Endothelial cell of umbilical vein (primary cell): ENCODE measurements at regions not wholly inside any gene's neighbourhood (a gene's known extent, or its start where the extent isn't known, plus 50 kb on each side); places are given as distances from the start of the nearest gene placed in this dataset.

ENCODE experiments used
- BruUV-seq: library from RNA; stranded (reverse); fragments of 400-500 nt; replicated peaks from 2 replicates; lab custom pipeline; 2021; lab: Mats Ljungman, UMichigan
- CTCF ChIA-PET: fragments of 300-600, 350-600 bp; sonication (Branson Sonifier 250); formaldehyde crosslinking; loops from one replicate; lab custom pipeline; 2021; ENCODE audit warnings: antibody characterized with exemption, inconsistent platforms; lab: Charles Lee
- POLR2A ChIA-PET: fragments of 300-600, 350-600 bp; sonication (Branson Sonifier 250); formaldehyde crosslinking; loops from one replicate; lab custom pipeline; 2021; ENCODE audit warnings: antibody characterized with exemption, inconsistent platforms; lab: Charles Lee
- DNase-seq: peaks from one replicate; pipeline ENCODE4 v3.0.0-alpha.2; 2011; ENCODE audit warnings: low read depth, low spot score
- FAIRE-seq: peaks from 2 replicates; lab custom pipeline; 2011; peaks lifted over from hg19 to GRCh38; lab: Jason Lieb, UNC
- H2AFZ ChIP-seq: 2 replicates; pipeline ENCODE4 v1.6.0; 2012; ENCODE audit warnings: low read depth, low read length, control low read depth, inconsistent platforms
- H3K27ac ChIP-seq: 2 replicates; pipeline ENCODE4 v1.5.1; 2011; ENCODE audit warnings: low read depth, mild to moderate bottlenecking, control low read depth, low read length, moderate library complexity; ENCODE audit not compliant: insufficient read depth
- H3K27me3 ChIP-seq, 2 experiments: 2 replicates each; pipeline versions ENCODE4 v1.6.0 to v1.6.1; 2011; ENCODE audit warnings: low read length in 2 of 2, mixed read lengths in 1 of 2; ENCODE audit not compliant: control insufficient read depth in 2 of 2, insufficient read depth in 2 of 2
- H3K36me3 ChIP-seq, 2 experiments: 2 replicates in 1 of 2; 3 replicates in 1 of 2; pipeline ENCODE4 v1.5.1; 2011; ENCODE audit warnings: low read length in 2 of 2, mild to moderate bottlenecking in 1 of 2, moderate library complexity in 1 of 2; ENCODE audit not compliant: control insufficient read depth in 2 of 2, insufficient read depth in 2 of 2; ENCODE audit errors: extremely low read depth in 1 of 2
- H3K4me1 ChIP-seq: 3 replicates; pipeline ENCODE4 v1.5.1; 2011; ENCODE audit warnings: mild to moderate bottlenecking, low read length; ENCODE audit not compliant: control insufficient read depth, insufficient read depth; ENCODE audit errors: extremely low read depth
- H3K4me2 ChIP-seq: 2 replicates; pipeline ENCODE4 v1.6.1; 2011; ENCODE audit warnings: low read length, control low read depth, mixed read lengths; ENCODE audit not compliant: insufficient read depth
- H3K4me3 ChIP-seq, 3 experiments: fragments of 200-600 bp in 1 of 3; sonication (generic), shearing (Covaris generic) in 1 of 3; replicated peaks in 1 of 3; 2 replicates each; pipeline ENCODE4 v1.5.1; 2011 to 2016; ENCODE audit warnings: control low read depth in 3 of 3, low read length in 3 of 3, mild to moderate bottlenecking in 2 of 3, inconsistent platforms in 1 of 3, low read depth in 1 of 3, moderate library complexity in 1 of 3; ENCODE audit not compliant: insufficient read depth in 1 of 3
- H3K79me2 ChIP-seq: 2 replicates; pipeline ENCODE4 v1.6.0; 2012; ENCODE audit warnings: low read length, inconsistent platforms; ENCODE audit not compliant: control insufficient read depth, insufficient read depth
- H3K9ac ChIP-seq: replicated peaks from 2 replicates; pipeline ENCODE3; 2011; ENCODE audit warnings: low read length, control low read depth; ENCODE audit not compliant: insufficient read depth; ENCODE audit errors: extremely low read depth
- H3K9me1 ChIP-seq: replicated peaks from 3 replicates; pipeline ENCODE4 v1.6.0; 2011; ENCODE audit warnings: mild to moderate bottlenecking, low read length; ENCODE audit not compliant: control insufficient read depth, insufficient read depth; ENCODE audit errors: extremely low read depth
- H3K9me3 ChIP-seq: replicated peaks from 2 replicates; pipeline ENCODE4 v1.5.1; 2012; ENCODE audit warnings: low read length, inconsistent platforms; ENCODE audit not compliant: control insufficient read depth, insufficient read depth
- H4K20me1 ChIP-seq: replicated peaks from 2 replicates; pipeline ENCODE3; 2011; ENCODE audit warnings: mild to moderate bottlenecking, low read length; ENCODE audit not compliant: control insufficient read depth, insufficient read depth; ENCODE audit errors: extremely low read depth
- CTCF ChIP-seq, 2 donors: IDR thresholded peaks; 1 replicate in 1 of 2; 2 replicates in 1 of 2; pipeline ENCODE4 v1.5.1; 2011; ENCODE audit warnings: low read length in 2 of 2, mild to moderate bottlenecking in 2 of 2, moderate library complexity in 2 of 2, control low read depth in 1 of 2, inconsistent platforms in 1 of 2, low read depth in 1 of 2; ENCODE audit not compliant: insufficient read depth in 1 of 2; ENCODE audit errors: extremely low read depth in 1 of 2
- EZH2 ChIP-seq: IDR thresholded peaks from 2 replicates; pipeline ENCODE4 v1.6.1; 2012; ENCODE audit warnings: borderline replicate concordance, low read depth, mild to moderate bottlenecking, moderate library complexity, low read length, inconsistent platforms; ENCODE audit not compliant: severe bottlenecking
- FOS ChIP-seq: IDR thresholded peaks from 2 replicates; pipeline ENCODE4 v1.6.1; 2011; ENCODE audit warnings: mild to moderate bottlenecking, low read length, moderate library complexity, borderline replicate concordance; ENCODE audit not compliant: insufficient read depth
- GATA2 ChIP-seq: IDR thresholded peaks from 2 replicates; pipeline ENCODE4 v1.7.0; 2011; ENCODE audit warnings: low read depth, mild to moderate bottlenecking, moderate library complexity, mixed read lengths, low read length; ENCODE audit not compliant: insufficient read length, insufficient read depth
- JUN ChIP-seq: IDR thresholded peaks from 2 replicates; pipeline ENCODE4 v1.6.1; 2011; ENCODE audit warnings: borderline replicate concordance, low read depth; ENCODE audit not compliant: insufficient read length, insufficient read depth
- MYC ChIP-seq: IDR thresholded peaks from one replicate; pipeline ENCODE4 v1.6.1; 2011; ENCODE audit warnings: mild to moderate bottlenecking, low read depth, low read length
- POLR2A ChIP-seq: IDR thresholded peaks from 2 replicates; pipeline ENCODE4 v1.6.1; 2012; ENCODE audit warnings: low read depth, mild to moderate bottlenecking, control low read depth, low read length
- POLR2AphosphoS5 ChIP-seq: IDR thresholded peaks from 2 replicates; pipeline ENCODE4 v1.6.1; 2012; ENCODE audit warnings: low read depth, mild to moderate bottlenecking, control low read depth, low read length, moderate library complexity; ENCODE audit not compliant: insufficient read depth
- dilution Hi-C: fragments of 300-500 bp; cut with MboI; formaldehyde crosslinking; loops from one replicate; pipeline ENCODE4 v1.15.0; 2019; ENCODE audit warnings: low sequenced_read_pairs; ENCODE audit not compliant: extremely low pct_ligation_motif_present
- intact Hi-C: fragments of 100-400 bp; cut with micrococcal nuclease; formaldehyde crosslinking; loops from one replicate; pipeline ENCODE4 v1.10.0; 2022
- TF ChIP-seq, protein P1 (sequence below): IDR thresholded peaks from 2 replicates; pipeline ENCODE4 v1.6.1; 2011; ENCODE audit not compliant: insufficient read depth, insufficient read length

DNA sequence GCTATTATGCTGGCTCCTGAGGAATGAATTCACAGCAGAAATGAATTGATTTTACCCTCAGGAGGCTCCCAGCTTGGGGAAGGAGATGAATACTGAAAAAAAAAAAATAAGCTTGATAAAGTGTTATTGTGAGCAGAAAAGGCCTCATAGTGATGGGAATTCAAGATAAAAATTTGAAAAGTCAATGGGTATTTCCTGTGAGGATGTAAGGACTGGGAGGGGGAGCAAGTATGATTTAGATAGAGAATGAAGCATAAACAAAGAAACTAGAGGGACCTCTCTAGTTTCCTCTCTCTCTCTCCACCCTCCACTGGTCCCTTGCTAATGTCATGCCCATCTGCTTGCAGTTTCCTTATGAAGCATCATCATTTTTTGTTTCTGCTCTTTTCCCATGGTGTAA lies 439.0 kb upstream of the PLXNA2 start:
- Histone ChIP-seq H3K4me1 (peaks cover 12% of the 10 kb centered on the region), H2AFZ (no peak overlapping the region), H3K9me1 (no peaks in the 10 kb centered on the region), H3K27me3 (no peaks in the 10 kb centered on the region), H3K79me2 (no peaks in the 10 kb centered on the region), H3K9ac (no peak overlapping the region), H3K36me3 (no peaks in the 10 kb centered on the region), H3K9me3 (no peaks in the 10 kb centered on the region), H4K20me1 (no peaks in the 10 kb centered on the region), H3K4me2 (no peak overlapping the region), H3K27ac (no peak overlapping the region), H3K4me3 (no peak overlapping the region)
- BruUV-seq, result no TSS peak
- peak; percentile 68 for FAIRE-seq
- intact Hi-C loops, result loop anchor here (2.0 kb wide), 1 partner anchor 268 kb away; no protein-coding TSS in a partner anchor
- ChIA-PET POLR2A (no interaction called here), CTCF (interaction anchor here (1.5 kb wide), 1 partner anchor 13 kb away, joined by 3 read pairs; no protein-coding TSS in a partner anchor)
- TF ChIP-seq, protein P1, sequence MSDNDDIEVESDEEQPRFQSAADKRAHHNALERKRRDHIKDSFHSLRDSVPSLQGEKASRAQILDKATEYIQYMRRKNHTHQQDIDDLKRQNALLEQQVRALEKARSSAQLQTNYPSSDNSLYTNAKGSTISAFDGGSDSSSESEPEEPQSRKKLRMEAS, result no peak
- no peak for TF ChIP-seq JUN
- TF ChIP-seq POLR2A, result no peak
- peak; percentile 60 for TF ChIP-seq GATA2
- no peak for TF ChIP-seq CTCF (IDR thresholded peaks at IDR 0.05; ENCODE audit: extremely low read depth in 1 of 2, insufficient read depth in 1 of 2, low read depth in 1 of 2, low read length in 2 of 2)
- dilution Hi-C loops, result no loop called here
- peak; percentile 65 for DNase-seq

GRCh38 chr1:208684192-208684591 lies 440.0 kb upstream of the PLXNA2 start:
- no TSS peak for BruUV-seq
- dilution Hi-C loops, result no loop called here
- ChIA-PET CTCF (interaction anchor here (1.3 to 1.5 kb wide), 2 partner anchors 12 to 23 kb away, joined by 3 read pairs; no protein-coding TSS in a partner anchor), POLR2A (no interaction called here)
- H4K20me1 ChIP-seq, result no peaks in the 10 kb centered on the region
- no peaks in the 10 kb centered on the region for H3K36me3 ChIP-seq
- no peak overlapping the region for H3K9ac ChIP-seq
- H3K9me3 ChIP-seq, result no peaks in the 10 kb centered on the region
- no peaks in the 10 kb centered on the region for H3K79me2 ChIP-seq
- TF ChIP-seq GATA2 (no peak), CTCF (IDR thresholded peaks at IDR 0.05; ENCODE audit: extremely low read depth in 1 of 2, insufficient read depth in 1 of 2, low read depth in 1 of 2, low read length in 2 of 2) (no peak), FOS (no peak), JUN (no peak), POLR2A (no peak), POLR2AphosphoS5 (no peak), EZH2 (no peak), MYC (no peak)
- TF ChIP-seq, protein P1, result no peak
- no peak overlapping the region for H2AFZ ChIP-seq
- no peak for FAIRE-seq
- no peak overlapping the region for H3K27ac ChIP-seq
- H3K4me3 ChIP-seq, result no peak overlapping the region
- no peaks in the 10 kb centered on the region for H3K27me3 ChIP-seq
- peaks cover 12% of the 10 kb centered on the region for H3K4me1 ChIP-seq
- no peaks in the 10 kb centered on the region for H3K9me1 ChIP-seq
- H3K4me2 ChIP-seq, result no peak overlapping the region
- intact Hi-C loops, result no loop called here
- no peak for DNase-seq
